ENCODE measurements at regions not wholly inside any gene's neighbourhood (a gene's known extent, or its start where the extent isn't known, plus 50 kb on each side); places are given as distances from the start of the nearest gene placed in this dataset.
"Not testable (repeated sequence)": the region's sequence is repeated elsewhere in the genome, so short reads cannot be mapped to it uniquely, and the experiment has no call there.

GRCh38 chr5:57738787-57739186 is 256.2 kb upstream of the ACTBL2 start:
- Histone ChIP-seq H3K36me3 (ENCODE audit: insufficient read depth, low read depth, low read length) (no peaks in the 10 kb centered on the region), H3K27ac (ENCODE audit: low read length) (no peak overlapping the region), H3K4me1 (ENCODE audit: insufficient read depth, low read length) (peaks cover 11% of the 10 kb centered on the region), H3K9ac (ENCODE audit: low read depth, low read length) (no peak overlapping the region), H3K27me3 (ENCODE audit: insufficient read depth, low read length) (no peaks in the 10 kb centered on the region), H3K9me3 (ENCODE audit: insufficient read depth, low read depth, low read length) (no peaks in the 10 kb centered on the region), H3K4me3 (ENCODE audit: low read length) (no peak overlapping the region)

GRCh38 chr5:57738301-57738700 is 255.7 kb upstream of the ACTBL2 start:
- H3K27me3 ChIP-seq (ENCODE audit: insufficient read depth, low read length) = no peaks in the 10 kb centered on the region
- no peak overlapping the region for H3K4me3 ChIP-seq (ENCODE audit: low read length)
- peaks cover 11% of the 10 kb centered on the region for H3K4me1 ChIP-seq (ENCODE audit: insufficient read depth, low read length)

GRCh38 chr5:57736716-57737115 is 254.1 kb upstream of the ACTBL2 start:
- Histone ChIP-seq H3K9ac (ENCODE audit: low read depth, low read length) (no peak overlapping the region), H3K4me1 (ENCODE audit: insufficient read depth, low read length) (peaks cover 11% of the 10 kb centered on the region), H3K27ac (ENCODE audit: low read length) (no peak overlapping the region)

More at GRCh38 chr5:57738301-57738700, 255.7 kb upstream of the ACTBL2 start:
- H3K9me3 ChIP-seq (ENCODE audit: insufficient read depth, low read depth, low read length) = no peaks in the 10 kb centered on the region
- no peak overlapping the region for H3K9ac ChIP-seq (ENCODE audit: low read depth, low read length)
- H3K36me3 ChIP-seq (ENCODE audit: insufficient read depth, low read depth, low read length) = no peaks in the 10 kb centered on the region
- no peak overlapping the region for H3K27ac ChIP-seq (ENCODE audit: low read length)

GRCh38 chr5:57735279-57736153 is 252.9 kb upstream of the ACTBL2 start:
- H3K9ac ChIP-seq (ENCODE audit: low read depth, low read length); H3K9me3 ChIP-seq (ENCODE audit: insufficient read depth, low read depth, low read length); H3K36me3 ChIP-seq (ENCODE audit: insufficient read depth, low read depth, low read length); H3K4me3 ChIP-seq (ENCODE audit: low read length); H3K27me3 ChIP-seq (ENCODE audit: insufficient read depth, low read length); H3K27ac ChIP-seq (ENCODE audit: low read length): not testable (repeated sequence)
- peaks cover 11% of the 10 kb centered on the region for H3K4me1 ChIP-seq (ENCODE audit: insufficient read depth, low read length)

More at GRCh38 chr5:57736716-57737115, 254.1 kb upstream of the ACTBL2 start:
- Histone ChIP-seq H3K36me3 (ENCODE audit: insufficient read depth, low read depth, low read length) (no peaks in the 10 kb centered on the region), H3K27me3 (ENCODE audit: insufficient read depth, low read length) (no peaks in the 10 kb centered on the region), H3K9me3 (ENCODE audit: insufficient read depth, low read depth, low read length) (no peaks in the 10 kb centered on the region), H3K4me3 (ENCODE audit: low read length) (no peak overlapping the region)

GRCh38 chr5:57734296-57734695 is 251.7 kb upstream of the ACTBL2 start:
- H3K27ac ChIP-seq (ENCODE audit: low read length) = no peak overlapping the region
- no peaks in the 10 kb centered on the region for H3K36me3 ChIP-seq (ENCODE audit: insufficient read depth, low read depth, low read length)
- no peak overlapping the region for H3K4me3 ChIP-seq (ENCODE audit: low read length)
- H3K27me3 ChIP-seq (ENCODE audit: insufficient read depth, low read length) = no peaks in the 10 kb centered on the region
- H3K4me1 ChIP-seq (ENCODE audit: insufficient read depth, low read length) = peaks cover 11% of the 10 kb centered on the region
- no peaks in the 10 kb centered on the region for H3K9me3 ChIP-seq (ENCODE audit: insufficient read depth, low read depth, low read length)
- H3K9ac ChIP-seq (ENCODE audit: low read depth, low read length) = no peak overlapping the region

- Histone ChIP-seq H3K36me3 (ENCODE audit: insufficient read depth, low read depth, low read length) (no peaks in the 10 kb centered on the region), H3K4me3 (ENCODE audit: low read length) (no peak overlapping the region), H3K27ac (ENCODE audit: low read length) (no peak overlapping the region), H3K9me3 (ENCODE audit: insufficient read depth, low read depth, low read length) (no peaks in the 10 kb centered on the region), H3K9ac (ENCODE audit: low read depth, low read length) (no peak overlapping the region), H3K27me3 (ENCODE audit: insufficient read depth, low read length) (no peaks in the 10 kb centered on the region), H3K4me1 (ENCODE audit: insufficient read depth, low read length) (no peaks in the 10 kb centered on the region)
These were observed 245.0 kb upstream of the ACTBL2 start for GRCh38 chr5:57727591-57727990.

- no peak overlapping the region for H3K27ac ChIP-seq (ENCODE audit: low read length)
- no peaks in the 10 kb centered on the region for H3K9me3 ChIP-seq (ENCODE audit: insufficient read depth, low read depth, low read length)
- no peaks in the 10 kb centered on the region for H3K4me1 ChIP-seq (ENCODE audit: insufficient read depth, low read length)
- no peaks in the 10 kb centered on the region for H3K36me3 ChIP-seq (ENCODE audit: insufficient read depth, low read depth, low read length)
- no peak overlapping the region for H3K4me3 ChIP-seq (ENCODE audit: low read length)
- no peak overlapping the region for H3K9ac ChIP-seq (ENCODE audit: low read depth, low read length)
- no peaks in the 10 kb centered on the region for H3K27me3 ChIP-seq (ENCODE audit: insufficient read depth, low read length)
These were observed 243.3 kb upstream of the ACTBL2 start for GRCh38 chr5:57725658-57726504.

- Histone ChIP-seq H3K9me3 (ENCODE audit: insufficient read depth, low read depth, low read length) (no peaks in the 10 kb centered on the region), H3K36me3 (ENCODE audit: insufficient read depth, low read depth, low read length) (no peaks in the 10 kb centered on the region), H3K4me3 (ENCODE audit: low read length) (no peak overlapping the region), H3K9ac (ENCODE audit: low read depth, low read length) (no peak overlapping the region), H3K27ac (ENCODE audit: low read length) (no peak overlapping the region), H3K27me3 (ENCODE audit: insufficient read depth, low read length) (no peaks in the 10 kb centered on the region), H3K4me1 (ENCODE audit: insufficient read depth, low read length) (no peaks in the 10 kb centered on the region)
These were observed 242.2 kb upstream of the ACTBL2 start for GRCh38 chr5:57724836-57725235.

GRCh38 chr5:57721226-57721625 is 238.6 kb upstream of the ACTBL2 start:
- Histone ChIP-seq H3K27me3 (ENCODE audit: insufficient read depth, low read length) (no peaks in the 10 kb centered on the region), H3K36me3 (ENCODE audit: insufficient read depth, low read depth, low read length) (no peaks in the 10 kb centered on the region), H3K9me3 (ENCODE audit: insufficient read depth, low read depth, low read length) (no peaks in the 10 kb centered on the region), H3K9ac (ENCODE audit: low read depth, low read length) (no peak overlapping the region), H3K4me3 (ENCODE audit: low read length) (no peak overlapping the region), H3K27ac (ENCODE audit: low read length) (no peak overlapping the region), H3K4me1 (ENCODE audit: insufficient read depth, low read length) (no peaks in the 10 kb centered on the region; the same call in 1 of the 2 replicates)

GRCh38 chr5:57720656-57721055 is 238.0 kb upstream of the ACTBL2 start:
- Histone ChIP-seq H3K27me3 (ENCODE audit: insufficient read depth, low read length) (no peaks in the 10 kb centered on the region), H3K9me3 (ENCODE audit: insufficient read depth, low read depth, low read length) (no peaks in the 10 kb centered on the region), H3K36me3 (ENCODE audit: insufficient read depth, low read depth, low read length) (no peaks in the 10 kb centered on the region), H3K9ac (ENCODE audit: low read depth, low read length) (no peak overlapping the region), H3K4me3 (ENCODE audit: low read length) (no peak overlapping the region), H3K27ac (ENCODE audit: low read length) (no peak overlapping the region), H3K4me1 (ENCODE audit: insufficient read depth, low read length) (no peaks in the 10 kb centered on the region; the same call in 1 of the 2 replicates)

GRCh38 chr5:57719216-57719615 is 236.6 kb upstream of the ACTBL2 start:
- Histone ChIP-seq H3K4me1 (ENCODE audit: insufficient read depth, low read length) (no peaks in the 10 kb centered on the region; the same call in 1 of the 2 replicates), H3K27ac (ENCODE audit: low read length) (no peak overlapping the region), H3K27me3 (ENCODE audit: insufficient read depth, low read length) (no peaks in the 10 kb centered on the region), H3K9ac (ENCODE audit: low read depth, low read length) (no peak overlapping the region), H3K9me3 (ENCODE audit: insufficient read depth, low read depth, low read length) (no peaks in the 10 kb centered on the region), H3K4me3 (ENCODE audit: low read length) (no peak overlapping the region), H3K36me3 (ENCODE audit: insufficient read depth, low read depth, low read length) (no peaks in the 10 kb centered on the region)
